H4 (cell line): ENCODE measurements at regions not wholly inside any gene's neighbourhood (a gene's known extent, or its start where the extent isn't known, plus 50 kb on each side); places are given as distances from the start of the nearest gene placed in this dataset.

Source experiments
- DNase-seq: peaks from one replicate; pipeline ENCODE4 v3.0.0-alpha.2; 2015; ENCODE audit warnings: low spot score

DNA sequence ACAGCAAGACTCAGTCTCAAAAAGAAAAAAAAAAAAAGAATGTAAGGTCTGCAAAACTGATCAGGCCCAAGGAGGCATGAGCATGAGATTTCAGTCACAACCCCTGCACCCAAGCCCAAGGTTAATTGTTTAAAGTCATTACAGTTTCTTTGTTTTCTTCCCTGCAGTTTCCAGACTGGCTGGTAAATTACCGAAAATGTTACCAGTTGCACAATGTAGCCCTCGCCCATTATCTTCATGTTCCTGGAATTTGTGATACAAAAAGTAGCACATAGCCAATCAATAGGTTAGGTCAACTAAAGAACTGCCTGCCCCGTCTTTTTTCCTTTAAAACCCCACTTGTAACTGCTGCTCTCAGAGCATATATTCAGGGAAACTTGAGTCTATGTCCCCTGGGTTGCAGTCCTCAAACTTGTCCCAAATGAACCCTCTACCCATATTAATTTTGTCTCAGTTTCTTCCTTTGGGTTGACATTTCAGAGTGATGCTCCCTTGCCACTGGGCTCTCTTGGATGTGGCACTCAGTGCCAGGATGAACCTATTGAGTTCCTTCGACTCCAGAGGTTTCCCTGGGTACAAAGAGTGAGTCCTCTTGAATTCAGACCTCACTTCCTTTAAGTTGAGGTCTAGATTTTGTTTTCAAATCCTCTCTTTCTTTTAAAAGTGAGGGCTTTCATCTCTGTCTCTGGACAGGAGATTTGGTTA, 216.2 kb upstream of the HS6ST1 start:
- DNase-seq = no peak

DNA sequence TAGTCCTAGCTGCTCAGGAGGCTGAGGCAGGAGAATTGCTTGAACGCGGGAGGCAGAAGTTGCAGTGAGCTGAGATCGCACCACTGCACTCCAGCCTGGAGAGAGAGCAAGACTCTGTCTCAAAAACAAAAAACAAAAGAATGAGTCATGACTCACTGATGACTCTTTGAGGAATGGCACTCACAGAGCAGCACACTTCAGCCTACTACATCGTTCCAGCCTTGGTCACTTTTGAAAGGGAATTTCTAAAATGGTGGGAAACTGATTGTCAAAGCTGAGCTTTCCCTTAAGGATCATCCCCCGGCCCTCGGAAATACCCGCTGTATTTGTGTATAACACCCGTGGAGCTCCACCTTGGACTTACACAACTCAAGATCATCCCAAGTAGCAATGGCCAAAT, 217.3 kb upstream of the HS6ST1 start:
- DNase-seq = peak; percentile 70

DNA sequence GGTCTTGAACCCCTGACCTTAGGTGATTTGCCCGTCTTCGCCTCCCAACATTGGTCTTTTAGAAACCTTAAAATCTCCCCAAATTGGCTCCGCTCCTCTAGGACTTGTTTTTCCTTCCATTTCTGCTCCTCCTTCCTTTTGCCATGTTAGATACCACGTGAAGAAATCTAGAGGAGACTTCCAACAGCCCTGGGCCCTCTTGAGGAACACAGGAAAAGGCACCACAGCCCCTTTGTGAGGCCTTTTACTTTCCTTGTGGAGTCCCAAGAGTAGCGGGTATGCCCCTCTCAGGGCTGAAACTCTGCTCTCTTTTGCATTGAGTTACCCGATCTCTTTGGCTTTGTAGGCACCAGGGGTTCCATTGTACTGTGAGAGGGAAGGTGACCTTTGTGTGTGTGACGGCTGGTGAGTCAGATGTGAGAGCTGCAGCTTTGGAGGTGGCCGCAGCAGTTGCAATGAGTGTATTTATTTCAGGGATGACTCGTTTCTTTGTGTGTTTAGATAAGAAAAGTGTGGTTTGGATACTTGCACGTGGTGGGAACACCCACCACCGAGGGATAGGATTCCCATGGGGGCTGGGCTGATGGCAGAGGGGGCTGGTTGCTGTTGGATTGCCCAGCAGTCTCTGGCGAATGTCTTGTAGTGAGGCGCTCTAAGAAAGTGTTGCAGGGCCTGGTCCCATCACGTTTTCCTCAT, 218.4 kb upstream of the HS6ST1 start:
- DNase-seq = peak; percentile 97

DNA sequence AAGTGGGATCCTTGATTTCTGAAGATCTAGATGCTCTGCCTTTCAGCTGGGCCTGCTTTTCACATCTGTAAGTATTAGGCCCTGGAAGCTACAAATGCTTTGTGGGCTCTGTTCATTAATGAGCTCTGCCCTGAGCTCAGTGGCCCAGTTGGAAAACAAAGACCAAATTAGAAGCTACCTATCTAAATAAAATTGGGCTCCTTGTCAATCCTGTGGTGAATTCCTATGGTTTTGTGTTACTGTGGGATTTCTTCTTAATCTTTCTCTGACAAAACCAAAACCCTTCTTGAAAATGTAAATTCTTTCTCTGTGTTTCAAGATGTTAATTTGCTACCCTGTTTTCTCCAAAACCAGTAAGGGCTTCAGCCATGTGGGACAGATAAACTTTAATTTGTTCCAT, 219.0 kb upstream of the HS6ST1 start:
- DNase-seq = no peak

DNA sequence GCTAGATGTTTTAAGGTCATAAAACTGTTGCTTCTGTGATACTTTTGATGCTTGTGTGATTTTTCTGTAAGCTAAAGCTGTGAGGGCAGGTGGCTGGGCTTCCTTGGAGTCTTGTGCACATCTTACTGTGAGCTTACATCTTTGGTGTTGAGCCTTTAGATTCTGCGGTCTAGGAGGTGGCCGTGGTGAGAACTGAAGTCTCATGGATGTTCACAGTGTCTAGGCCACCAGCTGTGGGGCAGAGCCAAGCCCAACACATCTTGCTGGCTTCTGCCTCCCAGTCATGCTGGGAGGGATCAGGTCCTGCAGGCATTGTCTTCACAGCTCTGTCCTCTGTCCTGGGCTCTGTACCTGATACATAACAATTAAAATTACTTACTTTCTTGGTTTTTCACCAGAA, 219.7 kb upstream of the HS6ST1 start:
- DNase-seq = no peak

DNA sequence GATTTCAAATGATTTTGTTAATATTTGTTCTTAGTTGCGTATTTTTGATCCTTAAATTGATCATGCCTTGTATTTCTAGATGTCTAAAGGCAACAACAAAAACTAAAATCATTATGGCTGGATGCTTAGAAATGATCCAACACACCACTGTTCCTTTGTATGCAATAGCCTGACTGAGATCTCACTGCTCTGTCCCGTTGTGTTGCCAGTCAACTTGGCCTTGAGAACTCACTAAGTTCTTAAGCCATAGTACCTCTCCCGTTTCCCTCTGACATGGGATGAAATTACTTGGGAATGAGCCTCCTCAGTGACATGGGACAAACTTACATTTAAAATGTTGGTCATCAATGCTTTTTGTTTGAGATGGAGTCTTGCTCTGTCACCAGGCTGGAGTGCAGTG, 222.0 kb upstream of the HS6ST1 start:
- DNase-seq = no peak

DNA sequence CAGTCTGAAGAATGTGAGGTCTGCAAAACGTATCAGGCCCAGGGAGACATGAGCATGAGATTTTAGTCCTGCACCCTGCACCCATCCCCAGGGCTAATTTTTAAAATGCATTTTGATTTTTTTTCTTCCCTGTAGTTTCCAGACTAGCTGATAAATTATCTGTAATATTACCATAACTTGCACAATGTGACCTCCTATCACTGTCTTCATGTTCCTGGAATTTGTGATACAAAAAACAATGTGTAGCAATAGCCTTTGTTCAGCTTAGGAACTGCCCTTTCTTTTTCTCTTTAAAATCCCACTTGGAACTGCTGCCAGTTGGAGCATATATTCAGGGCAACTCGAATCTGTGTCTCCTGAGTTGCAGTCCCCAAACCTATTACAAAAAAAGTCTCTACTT, 222.8 kb upstream of the HS6ST1 start:
- no peak for DNase-seq

DNA sequence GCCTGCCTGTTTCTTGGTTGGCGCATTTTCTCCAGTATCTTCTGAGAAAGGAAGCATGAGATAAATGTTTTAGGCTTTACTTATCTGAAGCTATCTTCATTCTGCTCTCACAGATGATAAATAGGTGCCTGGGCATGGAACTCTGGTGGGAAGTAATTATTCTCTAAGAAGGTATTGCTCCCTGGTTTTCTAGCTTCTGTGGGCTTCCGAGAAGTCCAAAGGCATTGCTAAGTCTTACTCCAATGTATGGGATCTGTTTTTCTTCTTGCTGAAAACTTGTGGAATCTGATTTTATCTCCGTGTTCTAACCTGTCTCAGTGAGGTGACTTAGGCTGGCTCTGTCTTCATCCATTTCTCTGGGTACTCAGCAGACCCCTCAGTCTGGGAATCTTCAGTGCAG, 224.4 kb upstream of the HS6ST1 start:
- no peak for DNase-seq

DNA sequence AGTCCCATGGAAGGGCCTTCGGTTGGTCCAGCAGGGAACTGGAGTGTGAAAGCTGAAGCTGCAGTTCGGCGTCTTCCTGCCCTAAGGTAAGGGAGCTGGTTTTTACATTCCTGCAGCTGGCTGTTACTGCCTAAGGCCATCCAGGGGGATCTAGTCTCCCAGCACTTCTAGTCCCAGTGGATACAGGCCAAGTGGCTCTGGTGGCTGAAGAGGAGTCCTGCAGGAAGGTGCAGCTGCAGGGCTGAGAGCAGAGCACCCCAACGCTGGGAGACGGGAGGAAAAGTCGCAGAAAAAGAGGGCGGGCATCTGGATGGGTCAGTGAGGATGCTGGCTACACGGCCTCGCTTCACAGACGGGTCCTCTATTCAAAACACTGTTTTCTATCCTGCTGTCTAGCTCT, 225.0 kb upstream of the HS6ST1 start:
- no peak for DNase-seq

DNA sequence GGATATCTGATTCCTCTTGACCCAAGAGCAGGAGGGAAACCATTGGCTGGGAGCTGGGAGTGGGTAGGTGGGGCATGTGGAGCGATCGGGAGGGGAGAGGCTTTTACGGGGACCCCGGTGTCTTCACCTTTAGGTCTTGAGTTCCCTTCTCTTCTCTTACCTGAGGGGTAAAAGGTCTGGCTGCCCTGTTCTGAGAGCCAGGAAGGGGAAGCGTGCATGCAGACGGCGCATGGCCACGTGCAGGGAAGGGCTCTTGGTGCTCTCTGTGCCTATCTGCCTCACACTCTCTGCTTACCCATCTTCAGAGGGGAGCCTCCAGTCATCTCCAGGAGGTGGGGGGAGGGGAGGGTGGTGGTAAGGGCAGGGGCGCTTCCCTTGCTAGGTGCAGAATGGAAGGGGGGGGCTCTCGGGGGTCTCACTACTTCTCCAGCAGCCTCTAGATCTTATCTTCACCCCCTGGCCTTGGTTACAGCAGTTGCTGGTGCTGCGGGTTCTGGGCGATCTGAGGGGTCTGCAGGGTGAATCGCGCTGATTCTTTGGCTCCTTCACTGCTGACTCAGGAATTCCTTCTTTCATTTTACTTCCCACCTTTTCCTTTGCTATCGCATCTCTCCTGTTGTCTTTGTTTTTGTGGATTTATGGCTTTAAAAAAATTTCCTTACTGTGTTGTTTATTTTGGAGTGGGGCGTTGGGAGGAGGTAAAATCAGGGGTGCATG, 225.8 kb upstream of the HS6ST1 start:
- no peak for DNase-seq

DNA sequence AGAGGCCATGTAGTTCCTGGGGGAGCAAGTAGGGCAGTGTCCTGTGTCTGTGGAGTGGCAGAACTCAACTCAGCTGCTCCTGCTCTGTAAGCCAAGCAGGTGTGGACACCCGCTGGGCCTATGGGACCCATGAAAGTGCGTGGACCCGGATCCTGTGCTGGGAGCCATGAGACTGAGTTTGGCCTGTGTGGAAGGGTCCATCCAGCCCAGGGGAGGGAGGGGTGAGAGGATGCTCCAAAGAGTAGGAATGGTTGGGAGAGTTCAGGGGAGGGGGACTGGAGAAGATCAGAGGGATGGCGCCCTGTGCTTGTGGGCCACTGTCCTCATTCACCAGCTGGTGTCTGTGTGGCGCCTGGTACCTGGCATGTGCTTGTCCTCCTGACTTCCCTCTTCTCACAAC, 226.4 kb upstream of the HS6ST1 start:
- no peak for DNase-seq

DNA sequence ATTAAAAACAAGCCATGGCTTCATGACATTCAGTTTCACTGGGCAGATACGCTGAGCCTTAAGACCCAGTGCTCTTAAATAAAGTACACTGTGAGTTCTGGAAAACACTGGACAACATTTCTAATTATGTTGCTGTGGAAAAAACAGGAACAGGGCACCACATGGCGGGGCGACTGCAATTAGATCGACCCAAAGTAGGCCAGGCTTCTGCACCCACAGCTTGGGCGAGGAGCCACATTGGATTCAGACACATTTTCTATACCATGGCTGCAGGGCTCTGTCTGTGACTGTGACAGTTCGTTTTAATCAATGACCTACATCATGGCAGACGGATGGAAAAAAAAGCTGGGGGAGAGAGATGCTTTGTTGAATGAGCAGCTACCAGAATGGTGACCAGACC, 227.2 kb upstream of the HS6ST1 start:
- no peak for DNase-seq

DNA sequence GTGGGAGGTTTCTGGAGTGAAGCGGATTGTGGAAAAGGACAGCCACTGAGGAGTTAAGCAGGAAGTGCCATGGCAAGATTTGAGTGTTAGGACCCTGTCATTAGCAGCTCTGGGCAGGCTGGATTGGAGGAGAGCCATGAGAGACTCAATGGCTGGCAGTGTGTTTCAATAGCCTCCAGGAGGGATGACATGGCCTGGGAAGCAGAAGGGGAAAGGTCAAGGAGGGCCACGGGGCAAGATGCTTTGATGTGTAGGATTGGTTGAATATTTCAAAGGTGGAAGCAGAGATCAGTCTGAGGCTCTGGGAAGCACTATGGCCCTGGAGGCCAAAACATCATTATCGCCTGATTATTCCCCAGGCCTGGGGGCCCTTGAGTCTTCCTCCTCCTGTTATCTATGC, 229.0 kb upstream of the HS6ST1 start:
- DNase-seq = no peak

DNA sequence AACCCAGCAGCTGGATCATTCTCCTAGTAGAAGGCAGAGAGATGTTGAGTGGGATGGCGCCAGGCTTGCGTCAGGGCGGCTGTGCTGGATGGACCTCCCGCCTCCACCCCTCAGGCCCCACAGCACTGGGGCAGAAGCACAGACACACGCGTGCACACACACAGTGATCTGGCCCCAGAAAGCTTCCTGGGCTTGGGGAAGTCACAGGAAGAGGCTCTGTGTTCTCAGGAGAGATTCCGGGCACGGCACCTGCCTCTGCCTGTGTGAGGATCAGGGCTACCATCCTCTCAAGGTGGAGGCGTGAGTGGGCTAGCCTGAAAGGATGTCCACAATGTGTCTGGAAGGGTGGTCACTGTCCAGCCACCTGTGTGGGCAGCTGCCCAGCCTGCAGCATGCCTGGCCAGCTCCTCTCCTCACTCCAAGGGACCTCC, 229.8 kb upstream of the HS6ST1 start:
- DNase-seq = no peak

DNA sequence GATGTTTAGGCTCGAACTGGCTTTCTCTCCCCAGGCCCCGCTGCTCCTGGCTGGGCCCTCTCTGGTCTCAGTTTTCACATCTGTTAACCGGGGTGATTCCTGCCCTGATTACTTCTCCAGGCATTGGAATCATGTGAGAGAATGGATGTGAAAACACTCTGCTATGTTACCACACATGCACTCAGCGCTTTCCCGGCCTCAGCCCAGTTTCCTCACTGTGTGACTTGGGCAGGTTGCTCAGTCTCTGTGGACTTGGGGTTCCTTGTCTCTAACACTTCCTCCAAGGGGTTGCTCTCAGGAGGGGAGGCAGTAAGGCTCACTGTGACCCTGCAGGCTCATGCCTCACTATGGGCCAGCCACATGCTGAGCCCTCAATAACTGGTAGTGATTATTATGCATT, 230.4 kb upstream of the HS6ST1 start:
- no peak for DNase-seq

DNA sequence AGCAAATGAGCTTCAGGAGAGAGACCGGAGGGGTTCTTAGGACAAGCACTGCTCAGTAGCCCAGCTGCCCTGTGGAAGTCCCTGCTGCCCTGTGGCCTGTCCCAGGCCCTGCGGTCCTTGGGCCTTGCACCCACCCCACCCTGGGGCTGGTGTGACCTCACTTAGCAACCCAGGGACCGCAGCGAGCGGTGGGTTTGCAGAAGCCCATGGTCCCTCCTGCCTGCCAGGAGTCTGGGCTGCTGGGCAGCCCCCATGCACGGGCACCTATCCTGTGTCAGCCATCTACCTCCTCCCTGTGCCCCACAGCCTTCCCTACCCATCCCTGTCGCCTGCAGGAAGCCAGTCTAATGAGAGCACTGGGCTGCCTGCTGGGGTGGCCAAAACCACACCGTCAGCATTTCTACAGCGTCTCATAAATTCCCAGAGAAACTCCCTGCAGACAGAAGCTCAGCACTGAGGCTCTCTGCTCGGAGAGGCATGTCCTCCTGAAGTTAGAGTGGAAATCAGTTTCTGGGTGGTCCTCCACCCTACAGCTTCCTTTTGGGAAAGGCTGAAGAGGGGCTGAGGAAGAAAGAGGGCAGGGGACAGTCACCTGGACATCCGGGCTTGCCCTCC, 231.1 kb upstream of the HS6ST1 start:
- DNase-seq = no peak

DNA sequence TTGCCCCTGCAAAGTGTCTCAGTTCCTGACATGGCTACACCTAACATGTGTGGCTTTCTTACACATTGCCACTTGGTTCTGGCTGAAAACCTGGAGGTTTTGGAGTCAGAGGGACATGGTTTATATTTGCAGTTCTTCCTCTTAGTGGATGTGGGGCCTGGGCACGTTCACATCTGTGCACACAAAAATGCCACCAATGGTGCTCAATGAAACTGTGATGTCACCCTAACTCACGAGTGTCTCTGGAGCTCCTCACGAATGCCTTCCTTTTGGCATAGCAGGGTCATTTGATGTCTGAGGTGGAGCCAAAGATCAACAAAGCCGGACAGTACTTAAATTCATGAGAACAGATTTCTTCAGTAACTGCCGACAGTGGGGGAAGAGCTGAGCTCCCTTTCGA, 231.7 kb upstream of the HS6ST1 start:
- no peak for DNase-seq

DNA sequence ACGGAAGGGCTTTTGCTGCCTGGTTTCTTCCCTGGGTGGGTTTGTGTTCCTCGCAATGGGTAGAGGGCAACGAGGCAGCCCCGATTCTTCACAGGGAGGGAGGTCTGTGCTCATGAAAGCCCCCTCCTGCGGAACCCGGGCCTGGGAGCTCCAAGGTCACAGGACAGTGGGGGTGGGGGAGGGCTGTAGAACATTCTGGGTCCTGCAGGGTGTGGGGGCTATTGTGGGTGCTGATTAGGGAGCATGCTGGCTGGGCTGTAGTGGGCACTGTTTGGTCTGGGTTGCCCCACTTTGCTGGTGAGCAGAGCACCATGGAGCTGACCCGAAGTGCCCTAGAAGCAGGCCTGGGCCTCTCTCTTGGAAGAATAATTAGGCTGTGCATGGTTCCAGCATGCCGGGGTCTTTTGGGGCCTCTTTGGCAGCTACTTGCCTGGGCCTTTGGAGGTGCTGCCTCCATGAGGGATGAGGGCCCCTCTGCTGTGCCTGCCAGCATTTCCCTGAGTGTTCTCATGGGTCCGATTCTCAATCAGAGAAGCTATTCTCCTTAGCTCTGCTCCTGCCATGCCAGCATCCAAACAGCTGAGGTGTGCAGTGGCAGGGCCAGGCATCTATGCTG, 232.2 kb upstream of the HS6ST1 start:
- DNase-seq = no peak

DNA sequence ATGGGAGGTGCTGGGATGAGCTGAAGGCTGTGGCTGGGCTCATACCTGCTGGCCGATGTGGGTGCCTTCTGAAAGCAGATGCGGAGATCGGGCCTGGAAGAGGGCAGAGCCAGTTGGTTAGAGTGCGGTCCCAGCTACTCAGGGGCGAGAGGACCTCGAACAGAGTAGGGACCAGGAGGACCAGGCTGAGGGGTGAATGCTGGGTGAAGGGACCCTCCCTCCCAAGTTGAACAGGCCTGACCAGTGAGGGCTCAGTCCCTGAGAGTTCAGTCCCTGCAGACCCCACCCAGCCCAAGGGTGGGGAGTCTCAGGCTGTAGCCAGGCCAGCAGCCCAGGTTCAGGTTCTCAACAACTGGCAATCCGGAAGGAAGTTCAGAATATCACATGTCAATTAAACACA, 232.8 kb upstream of the HS6ST1 start:
- DNase-seq = no peak

DNA sequence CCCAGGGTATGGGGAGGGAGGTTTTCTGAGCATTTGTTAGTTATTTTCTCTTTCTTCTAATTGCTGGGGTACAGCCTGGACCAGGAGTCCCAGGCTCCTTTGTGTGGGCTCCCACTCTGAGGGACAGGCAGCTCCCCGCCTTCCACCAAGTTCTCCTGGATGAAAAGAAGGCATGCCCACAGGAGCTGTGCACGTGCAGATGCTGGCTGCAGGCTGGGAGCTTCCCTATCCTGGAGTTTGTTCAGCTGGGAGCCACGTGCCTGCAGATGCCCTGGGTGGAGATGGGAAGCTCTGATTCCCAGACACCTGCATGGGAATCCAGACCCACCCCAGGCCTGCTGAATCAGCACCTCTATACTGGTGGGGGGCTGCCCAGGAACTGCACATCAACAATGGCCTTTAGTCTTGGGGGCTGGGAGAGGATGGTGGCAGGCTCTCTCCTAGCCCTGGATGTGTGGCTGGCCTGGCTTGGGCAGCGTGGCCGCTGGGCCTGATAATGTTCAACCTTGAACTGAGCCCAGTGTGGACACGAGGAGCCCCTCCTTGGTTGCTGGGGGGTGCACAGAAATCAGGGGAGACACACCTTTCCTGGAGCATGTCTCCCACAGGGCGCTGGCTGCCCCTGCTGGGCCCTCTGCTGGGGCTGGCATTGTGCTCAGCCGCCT, 233.6 kb upstream of the HS6ST1 start:
- no peak for DNase-seq

DNA sequence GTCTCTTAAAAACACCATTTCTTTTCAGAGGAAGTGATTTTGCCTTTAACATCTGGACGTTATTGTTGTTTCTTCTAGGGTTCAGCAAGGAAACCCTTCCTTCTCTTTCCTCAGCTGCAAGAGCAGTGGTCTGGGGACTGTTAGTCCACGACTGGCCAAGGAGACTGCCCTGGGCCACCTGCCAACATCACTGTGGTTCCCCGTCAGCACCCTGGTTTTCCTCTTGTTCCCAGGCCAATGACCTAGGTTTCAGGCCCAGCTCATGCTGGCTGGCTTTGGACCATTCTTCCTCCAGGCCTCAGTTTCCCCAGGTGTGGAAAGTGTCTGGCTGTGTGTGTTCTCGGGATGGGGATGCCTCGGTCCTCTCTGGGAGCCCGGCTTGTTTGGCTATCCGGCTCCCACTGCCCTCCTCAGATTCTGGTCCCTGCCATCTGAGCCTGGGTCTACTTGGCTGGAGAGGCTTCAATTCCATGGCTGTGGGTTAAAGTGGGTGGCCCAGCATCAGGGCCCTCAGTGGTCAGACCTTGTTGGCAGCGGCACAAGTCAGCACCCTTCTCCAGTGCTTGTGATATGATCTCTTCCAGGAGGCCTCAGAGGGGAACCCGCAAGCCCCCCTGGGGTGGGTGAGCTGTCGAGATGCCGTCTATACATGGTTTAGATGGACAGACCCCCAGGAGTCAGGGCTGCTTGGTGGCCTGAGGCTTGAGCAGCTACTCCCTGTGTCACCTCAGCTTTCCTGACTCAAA, 234.3 kb upstream of the HS6ST1 start:
- no peak for DNase-seq
